RPMI7951 (cell line): ENCODE measurements at regions not wholly inside any gene's neighbourhood (a gene's known extent, or its start where the extent isn't known, plus 50 kb on each side); places are given as distances from the start of the nearest gene placed in this dataset.

Experiments
- DNase-seq: peaks from one replicate; pipeline ENCODE4 v3.0.0-alpha.2; 2012; ENCODE audit warnings: low read depth

DNA sequence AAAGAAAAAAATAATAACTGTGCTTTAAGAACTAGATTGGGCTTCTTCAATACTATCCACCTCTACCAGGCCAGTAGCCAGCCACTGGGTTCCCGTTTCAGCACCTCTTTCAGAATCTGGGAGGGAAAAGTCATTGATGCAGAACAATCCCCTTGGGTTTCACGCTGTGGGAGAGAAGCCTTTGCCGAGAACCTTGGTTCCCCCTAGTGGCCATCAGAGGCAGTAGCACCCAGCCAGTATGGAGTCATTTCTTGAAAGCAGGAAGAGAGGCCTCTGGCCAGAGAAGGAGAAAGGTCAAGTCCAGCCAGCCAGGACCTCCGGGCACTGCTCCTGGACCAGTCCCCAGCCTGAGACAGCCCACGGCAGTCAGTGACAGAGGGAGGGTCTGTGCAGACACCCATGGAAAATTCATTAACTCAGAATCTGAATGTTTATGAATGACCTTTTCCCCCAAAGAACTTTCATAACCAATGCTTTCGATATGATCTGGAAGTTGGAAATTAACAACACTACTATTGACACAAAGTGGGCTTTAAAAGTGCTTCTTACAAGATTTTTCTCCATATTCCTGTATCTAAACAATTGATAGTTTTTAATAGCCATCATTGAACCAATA lies 51.2 kb upstream of the CDH5 start:
- peak; percentile 72 for DNase-seq

DNA sequence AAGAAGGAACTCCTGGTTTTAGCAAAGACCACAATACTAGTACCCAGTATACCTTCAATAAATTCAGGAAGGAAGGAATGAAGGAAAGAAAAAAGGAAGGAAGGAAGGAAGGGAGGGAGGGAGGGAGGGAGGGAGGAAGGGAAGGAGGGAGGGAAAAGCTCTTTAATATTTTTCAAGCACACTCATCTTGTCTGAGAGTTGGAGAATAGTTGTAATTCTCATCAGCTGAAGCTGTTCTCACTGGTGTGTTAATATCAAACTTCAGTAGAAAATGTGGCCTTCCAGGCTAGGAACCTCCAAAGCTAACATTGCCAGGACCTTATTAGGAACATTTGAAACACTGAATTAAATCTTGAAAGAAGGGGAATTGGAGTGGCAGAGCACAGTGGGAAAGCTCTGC lies 55.2 kb upstream of the CDH5 start:
- DNase-seq: no peak

DNA sequence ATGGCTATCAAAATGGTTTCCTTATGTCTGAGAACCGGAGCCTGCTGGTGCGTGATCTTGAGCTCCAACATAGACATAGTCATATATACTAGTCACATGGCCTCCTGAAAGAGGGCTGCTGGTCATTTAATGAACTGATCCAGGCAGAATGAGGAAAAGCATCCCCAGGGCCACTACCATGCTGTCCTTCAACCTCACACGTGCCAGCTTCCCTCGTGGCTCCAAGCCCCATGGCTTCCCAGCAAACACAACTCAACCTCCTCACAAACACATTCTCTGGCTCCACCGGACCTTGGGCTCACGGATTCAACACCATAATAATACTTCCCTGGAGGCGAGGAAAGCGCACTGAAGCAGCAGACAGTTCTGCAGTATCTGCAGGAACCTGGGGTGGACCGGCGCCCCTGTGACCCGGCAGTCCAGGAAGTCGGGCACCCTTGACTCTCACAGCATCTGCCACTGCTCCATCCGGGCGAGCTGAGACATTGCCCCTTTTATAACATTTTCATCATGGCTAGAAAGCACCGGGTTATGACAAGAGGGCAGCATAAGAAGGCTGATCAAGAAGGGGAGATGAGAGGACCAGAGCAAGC lies 57.2 kb upstream of the CDH5 start:
- no peak for DNase-seq

- DNase-seq: no peak
Observed at GRCh38 chr16:66308096-66308495, 58.4 kb upstream of the CDH5 start.

- DNase-seq: no peak
Observed at GRCh38 chr16:66306366-66307150, 59.9 kb upstream of the CDH5 start.

DNA sequence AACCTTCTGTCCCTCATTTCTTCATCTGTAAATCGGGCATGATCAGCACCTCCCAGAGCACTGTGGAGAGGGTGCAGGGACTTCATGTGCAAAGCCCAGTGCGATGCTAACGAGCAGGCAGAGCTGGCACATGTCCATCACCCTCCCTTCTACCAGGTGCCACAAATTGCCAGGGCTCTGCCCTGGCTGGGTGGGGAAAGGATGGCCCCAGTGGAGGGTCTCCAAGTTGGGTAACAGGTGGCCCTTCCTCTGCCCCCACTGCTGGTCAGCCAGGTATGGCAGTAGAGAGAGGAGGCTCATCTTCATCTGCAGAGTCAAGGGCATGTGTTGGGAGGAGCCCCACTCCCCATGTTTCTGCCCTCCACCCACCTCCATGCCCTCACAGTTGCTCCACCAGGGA lies 61.5 kb upstream of the CDH5 start:
- DNase-seq: no peak

DNA sequence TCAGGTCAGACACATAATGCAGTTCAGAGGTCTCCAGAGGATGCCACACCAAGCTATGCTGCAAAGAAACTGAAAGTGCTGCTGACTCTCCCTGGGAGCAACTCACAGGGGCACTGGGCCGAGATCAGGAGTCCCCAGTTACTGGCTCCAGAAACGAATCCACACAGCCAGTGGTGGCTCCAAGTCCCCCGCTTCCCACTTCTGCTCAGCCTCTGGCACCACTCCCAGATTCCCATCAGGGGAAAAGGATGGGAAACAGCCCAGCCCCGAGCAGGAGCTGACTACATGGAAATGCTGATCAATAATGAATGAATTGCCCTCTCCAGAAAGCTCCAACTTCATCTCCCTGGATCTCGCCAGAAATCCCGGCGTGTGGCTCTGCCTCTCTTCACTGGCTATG lies 62.3 kb upstream of the CDH5 start:
- no peak for DNase-seq

DNA sequence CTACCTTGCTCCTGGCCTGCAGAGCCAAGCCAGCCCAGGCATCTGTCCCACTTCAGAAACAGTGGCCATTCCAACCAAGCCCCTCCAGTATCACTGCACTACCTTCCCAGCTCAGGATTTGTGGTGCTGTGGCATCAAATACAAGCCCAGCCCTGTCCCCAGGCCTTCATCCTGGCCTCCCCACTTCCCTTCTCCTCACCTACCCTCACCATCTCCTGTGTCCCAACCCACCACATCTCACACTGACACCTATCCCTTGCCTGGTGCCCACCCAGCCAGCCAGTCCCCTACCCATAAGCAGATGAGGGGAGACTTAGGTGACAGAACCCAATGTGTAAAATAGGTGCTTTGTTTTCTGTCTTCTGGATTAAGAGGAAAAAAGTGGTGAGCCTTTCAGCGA lies 66.0 kb upstream of the CDH5 start:
- no peak for DNase-seq

GRCh38 chr16:66300037-66300436 lies 66.5 kb upstream of the CDH5 start:
- no peak for DNase-seq

- DNase-seq: no peak
Observed at GRCh38 chr16:66299349-66299748, 67.1 kb upstream of the CDH5 start.

- no peak for DNase-seq
Observed at GRCh38 chr16:66298571-66299120, 67.8 kb upstream of the CDH5 start.

DNA sequence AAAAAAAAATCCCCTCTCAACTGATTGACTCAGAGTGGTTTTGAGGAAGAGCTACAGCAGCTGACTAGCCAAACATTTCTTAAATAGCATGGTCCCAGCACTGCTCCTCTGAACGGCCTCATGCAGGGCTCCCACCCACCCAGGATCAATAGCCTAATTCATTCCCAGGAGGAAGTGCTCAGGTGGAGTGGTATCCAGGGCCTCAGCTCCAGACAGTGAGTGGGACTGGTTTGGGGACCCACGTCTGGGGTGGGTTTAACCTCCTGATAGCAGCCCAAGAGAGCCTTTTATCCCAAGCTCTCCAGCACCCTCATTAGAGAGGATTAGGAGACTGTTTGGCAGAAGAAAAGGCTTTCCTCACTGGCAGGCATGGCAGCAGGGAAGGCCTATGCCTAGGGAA lies 68.5 kb upstream of the CDH5 start:
- DNase-seq: no peak

GRCh38 chr16:66296591-66296990 lies 69.9 kb upstream of the CDH5 start:
- no peak for DNase-seq

- DNase-seq: no peak
Observed at GRCh38 chr16:66295761-66296546, 70.5 kb upstream of the CDH5 start.

DNA sequence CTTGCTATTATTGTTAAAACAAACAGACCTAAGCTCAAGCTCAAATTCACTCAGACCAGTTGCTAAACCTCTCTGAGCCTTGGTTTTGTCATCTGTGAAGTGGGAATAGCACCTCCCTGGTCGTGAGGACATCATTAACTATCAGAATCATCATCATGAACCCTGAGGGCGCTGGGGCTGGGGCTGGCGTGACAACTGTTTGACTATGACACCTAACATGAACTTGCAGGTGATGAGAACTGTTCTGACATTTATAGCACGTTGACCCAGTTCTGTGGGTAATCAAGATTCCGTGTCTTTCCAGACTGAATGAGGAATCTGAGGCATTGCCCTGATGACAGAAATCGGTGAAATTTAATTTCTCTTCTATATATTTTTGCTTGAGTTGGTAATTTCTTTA lies 71.3 kb upstream of the CDH5 start:
- DNase-seq: no peak

- DNase-seq: no peak
Observed at GRCh38 chr16:66294507-66294906, 72.0 kb upstream of the CDH5 start.

DNA sequence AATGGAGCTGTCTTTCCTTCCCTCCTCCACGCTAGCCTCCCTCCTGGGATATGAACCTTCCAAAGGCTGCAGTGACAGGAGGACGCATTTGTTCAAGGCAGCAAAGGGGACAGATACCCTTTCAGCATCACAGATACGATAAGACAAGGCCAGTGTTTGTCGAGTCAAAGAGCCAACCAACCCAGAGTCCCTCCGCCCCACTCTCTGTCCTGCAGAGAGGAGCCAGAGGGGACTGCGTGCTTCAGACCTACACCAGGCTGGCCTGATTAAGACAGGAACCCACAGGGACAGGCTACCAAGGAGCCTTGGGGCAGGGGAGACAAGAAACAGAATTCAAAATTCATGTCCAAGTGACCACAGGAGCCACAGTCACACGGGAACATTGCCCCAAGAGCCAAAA lies 72.6 kb upstream of the CDH5 start:
- DNase-seq: no peak

DNA sequence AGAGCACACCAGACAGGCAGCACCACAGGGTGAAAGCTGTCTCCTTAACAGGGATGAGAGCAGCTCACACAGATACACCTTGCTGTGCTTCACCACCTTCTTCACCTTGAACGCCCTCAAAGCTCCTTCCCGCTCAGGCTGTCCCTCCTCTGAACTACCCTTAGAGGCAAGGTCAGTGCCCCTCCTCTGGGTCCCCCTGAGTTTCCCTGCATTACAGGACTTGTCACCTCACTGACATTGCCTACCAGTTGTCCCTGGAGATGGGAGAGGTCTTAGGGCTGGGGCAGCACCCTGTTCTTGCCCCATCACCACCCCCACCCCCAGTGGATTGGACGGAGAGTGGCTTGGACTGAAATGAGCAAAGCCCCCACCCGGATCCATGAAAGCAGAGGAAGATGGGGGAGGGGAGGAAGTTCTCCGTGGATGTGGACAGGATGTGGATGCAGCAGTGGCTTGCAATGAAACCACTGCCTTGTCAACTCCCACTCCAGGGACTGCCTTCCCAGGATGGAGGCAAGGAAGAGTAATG lies 73.2 kb upstream of the CDH5 start:
- DNase-seq: no peak

- DNase-seq: no peak
Observed at GRCh38 chr16:66292241-66292935, 74.1 kb upstream of the CDH5 start.

GRCh38 chr16:66291833-66292232 lies 74.7 kb upstream of the CDH5 start:
- no peak for DNase-seq

DNA sequence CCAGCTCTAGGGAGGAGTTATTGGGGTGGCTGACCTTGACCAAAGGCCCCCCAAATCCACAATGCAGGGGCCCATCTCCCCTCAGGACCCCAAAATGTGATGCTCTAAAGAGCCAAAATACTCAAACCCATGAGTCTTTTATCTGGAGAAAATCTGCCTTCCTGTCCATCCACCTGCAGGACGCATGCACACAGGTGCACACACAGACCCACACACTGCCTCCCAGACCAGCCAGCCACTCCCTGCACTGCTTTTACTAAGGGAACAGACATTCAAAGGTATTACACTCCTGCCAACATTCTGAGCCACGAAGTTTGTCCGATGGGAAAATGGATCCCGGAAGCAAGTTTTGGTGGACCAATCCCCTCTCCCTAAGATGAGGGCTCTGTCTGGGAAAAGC lies 76.1 kb upstream of the CDH5 start:
- no peak for DNase-seq
